HEK293 (cell line): ENCODE measurements at regions not wholly inside any gene's neighbourhood (a gene's known extent, or its start where the extent isn't known, plus 50 kb on each side); places are given as distances from the start of the nearest gene placed in this dataset.

Experiments used
- TRIM28 ChIP-seq: IDR thresholded peaks from 2 replicates; pipeline ENCODE4 v1.6.1; 2011; ENCODE audit warnings: low read length, control low read depth, borderline replicate concordance
- TSHZ1 ChIP-seq: fragments of 450-650 bp; formaldehyde crosslinking; IDR thresholded peaks from 2 replicates; pipeline ENCODE4 v1.5.1; 2016; ENCODE audit warnings: missing biosample characterization, missing genetic modification characterization, borderline replicate concordance
- ZNF146 ChIP-seq: fragments of 450-650 bp; formaldehyde crosslinking; IDR thresholded peaks from 2 replicates; pipeline ENCODE4 v1.5.1; 2016; ENCODE audit warnings: missing biosample characterization, missing genetic modification characterization
- ZNF274 ChIP-seq, 2 experiments: fragments of 200-500 bp in 1 of 2; fragments of 450-650 bp in 1 of 2; sonication (Bioruptor generic) in 1 of 2; formaldehyde crosslinking in 1 of 2; IDR thresholded peaks; 2 replicates each; pipeline versions ENCODE4 v1.5.1 to v1.6.1; 2014 to 2016; ENCODE audit warnings: borderline replicate concordance in 1 of 2, inconsistent platforms in 1 of 2, low read length in 1 of 2, missing biosample characterization in 1 of 2, missing genetic modification characterization in 1 of 2
- ZNF302 ChIP-seq: fragments of 450-650 bp; formaldehyde crosslinking; IDR thresholded peaks from 2 replicates; pipeline ENCODE4 v1.5.1; 2016; ENCODE audit warnings: missing biosample characterization, missing genetic modification characterization, low read depth
- ZNF510 ChIP-seq: fragments of 450-650 bp; formaldehyde crosslinking; IDR thresholded peaks from 2 replicates; pipeline ENCODE4 v1.5.1; 2018; ENCODE audit warnings: mild to moderate bottlenecking, missing genetic modification characterization, missing biosample characterization; ENCODE audit not compliant: insufficient replicate concordance
- ZNF670 ChIP-seq: fragments of 450-650 bp; formaldehyde crosslinking; IDR thresholded peaks from 2 replicates; pipeline ENCODE4 v1.5.1; 2016; ENCODE audit warnings: missing biosample characterization, missing genetic modification characterization, low read depth
- ZNF768 ChIP-seq: fragments of 450-650 bp; formaldehyde crosslinking; IDR thresholded peaks from 2 replicates; pipeline ENCODE4 v1.5.1; 2018; ENCODE audit warnings: missing biosample characterization, mild to moderate bottlenecking, missing genetic modification characterization
- TF ChIP-seq, protein P1 (sequence below): fragments of 450-650 bp; formaldehyde crosslinking; IDR thresholded peaks from 2 replicates; pipeline ENCODE4 v1.5.1; 2016; ENCODE audit warnings: missing biosample characterization, missing genetic modification characterization

DNA sequence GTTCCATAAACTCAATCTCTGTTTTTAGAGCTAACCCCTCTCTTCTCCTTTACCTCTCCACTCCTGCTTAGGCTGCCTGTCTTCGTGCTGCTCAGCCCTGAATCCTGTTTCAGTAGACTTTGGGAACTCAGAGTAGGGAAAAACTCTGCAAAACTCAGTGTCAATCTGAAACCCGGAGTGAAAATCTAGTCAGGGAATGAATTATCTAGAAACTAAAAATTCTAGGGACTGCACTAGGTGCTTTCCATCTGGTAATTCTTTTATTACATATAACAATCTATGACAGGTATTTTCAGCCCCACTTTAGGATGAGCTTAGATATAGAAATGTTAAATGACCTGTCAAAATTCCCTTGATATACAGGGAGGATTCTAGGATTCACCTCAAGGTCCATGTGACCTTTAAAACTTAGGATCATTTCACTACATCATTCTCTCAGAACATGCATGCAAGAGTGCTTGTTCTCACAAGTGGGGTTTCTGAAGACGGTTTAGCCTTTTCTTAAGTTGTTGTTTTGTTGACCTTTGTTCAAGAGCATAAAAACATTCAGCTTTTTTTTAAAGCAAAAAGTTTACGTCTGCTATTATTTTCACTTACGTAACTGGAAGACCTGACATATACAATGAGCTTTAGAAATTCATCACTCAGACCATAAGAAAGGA is 108.2 kb upstream of the MBNL1 start:
- TF ChIP-seq ZNF768 (tag by site-specific recombination) = no peak
- no peak for TF ChIP-seq ZNF146 (tag by site-specific recombination)
- TF ChIP-seq TRIM28 = no peak
- TF ChIP-seq ZNF670 (tag by site-specific recombination) = no peak
- TF ChIP-seq, protein P1, sequence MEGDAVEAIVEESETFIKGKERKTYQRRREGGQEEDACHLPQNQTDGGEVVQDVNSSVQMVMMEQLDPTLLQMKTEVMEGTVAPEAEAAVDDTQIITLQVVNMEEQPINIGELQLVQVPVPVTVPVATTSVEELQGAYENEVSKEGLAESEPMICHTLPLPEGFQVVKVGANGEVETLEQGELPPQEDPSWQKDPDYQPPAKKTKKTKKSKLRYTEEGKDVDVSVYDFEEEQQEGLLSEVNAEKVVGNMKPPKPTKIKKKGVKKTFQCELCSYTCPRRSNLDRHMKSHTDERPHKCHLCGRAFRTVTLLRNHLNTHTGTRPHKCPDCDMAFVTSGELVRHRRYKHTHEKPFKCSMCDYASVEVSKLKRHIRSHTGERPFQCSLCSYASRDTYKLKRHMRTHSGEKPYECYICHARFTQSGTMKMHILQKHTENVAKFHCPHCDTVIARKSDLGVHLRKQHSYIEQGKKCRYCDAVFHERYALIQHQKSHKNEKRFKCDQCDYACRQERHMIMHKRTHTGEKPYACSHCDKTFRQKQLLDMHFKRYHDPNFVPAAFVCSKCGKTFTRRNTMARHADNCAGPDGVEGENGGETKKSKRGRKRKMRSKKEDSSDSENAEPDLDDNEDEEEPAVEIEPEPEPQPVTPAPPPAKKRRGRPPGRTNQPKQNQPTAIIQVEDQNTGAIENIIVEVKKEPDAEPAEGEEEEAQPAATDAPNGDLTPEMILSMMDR (tag by site-specific recombination) = no peak
- TF ChIP-seq ZNF510 (tag by site-specific recombination) = no peak
- no peak for TF ChIP-seq TSHZ1
- no peak for TF ChIP-seq ZNF274 (IDR thresholded peaks at IDR 0.05; ENCODE audit: low read length)
- TF ChIP-seq ZNF274 (tag by site-specific recombination; IDR thresholded peaks at IDR 0.05; ENCODE audit: borderline replicate concordance) = no peak
- TF ChIP-seq ZNF302 (tag by site-specific recombination) = no peak
